ENCODE measurements at regions not wholly inside any gene's neighbourhood (a gene's known extent, or its start where the extent isn't known, plus 50 kb on each side); places are given as distances from the start of the nearest gene placed in this dataset.

DNA sequence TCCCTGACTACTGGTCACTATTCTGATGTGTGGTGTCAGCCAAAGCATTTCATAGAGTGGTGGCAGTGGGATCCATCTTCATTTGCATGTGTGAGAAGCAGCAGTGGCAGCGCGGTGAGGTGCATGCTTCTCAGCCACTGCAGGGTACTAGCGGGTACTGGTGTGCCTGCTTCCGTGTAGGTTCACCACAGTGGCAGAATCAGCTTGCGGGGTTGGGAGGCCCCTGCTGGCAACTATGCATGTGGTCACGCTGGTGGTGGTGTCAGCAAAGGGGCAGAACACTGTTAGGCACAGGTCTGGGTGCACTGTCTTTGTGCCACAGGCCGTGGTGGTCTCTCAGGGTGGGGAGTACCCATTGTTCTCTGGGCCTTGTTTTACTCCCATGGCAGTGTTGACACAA is 286.4 kb upstream of the TENM4 start:
- no peak for TF ChIP-seq POLR2A (IDR thresholded peaks at IDR 0.05)
- TF ChIP-seq, protein P1, sequence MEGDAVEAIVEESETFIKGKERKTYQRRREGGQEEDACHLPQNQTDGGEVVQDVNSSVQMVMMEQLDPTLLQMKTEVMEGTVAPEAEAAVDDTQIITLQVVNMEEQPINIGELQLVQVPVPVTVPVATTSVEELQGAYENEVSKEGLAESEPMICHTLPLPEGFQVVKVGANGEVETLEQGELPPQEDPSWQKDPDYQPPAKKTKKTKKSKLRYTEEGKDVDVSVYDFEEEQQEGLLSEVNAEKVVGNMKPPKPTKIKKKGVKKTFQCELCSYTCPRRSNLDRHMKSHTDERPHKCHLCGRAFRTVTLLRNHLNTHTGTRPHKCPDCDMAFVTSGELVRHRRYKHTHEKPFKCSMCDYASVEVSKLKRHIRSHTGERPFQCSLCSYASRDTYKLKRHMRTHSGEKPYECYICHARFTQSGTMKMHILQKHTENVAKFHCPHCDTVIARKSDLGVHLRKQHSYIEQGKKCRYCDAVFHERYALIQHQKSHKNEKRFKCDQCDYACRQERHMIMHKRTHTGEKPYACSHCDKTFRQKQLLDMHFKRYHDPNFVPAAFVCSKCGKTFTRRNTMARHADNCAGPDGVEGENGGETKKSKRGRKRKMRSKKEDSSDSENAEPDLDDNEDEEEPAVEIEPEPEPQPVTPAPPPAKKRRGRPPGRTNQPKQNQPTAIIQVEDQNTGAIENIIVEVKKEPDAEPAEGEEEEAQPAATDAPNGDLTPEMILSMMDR (IDR thresholded peaks at IDR 0.05), result no peak

Data from heart left ventricle (tissue), 13 donors.